Stomach (tissue), 8 donors: ENCODE measurements at regions not wholly inside any gene's neighbourhood (a gene's known extent, or its start where the extent isn't known, plus 50 kb on each side); places are given as distances from the start of the nearest gene placed in this dataset.
A peak's percentile ranks its signal among the peaks of the same experiment; 100 is the strongest.

Experiments used
- DNase-seq, 2 donors: peaks; one replicate each; pipeline versions ENCODE4 v3.0.0 to v3.0.0-alpha.2; 2013 to 2019
- H3K27ac ChIP-seq, 5 donors: fragments of 200-600 bp in 4 of 5; sonication (generic) in 4 of 5; one replicate each; pipeline ENCODE4 v1.5.1; 2013 to 2019; ENCODE audit warnings: mild to moderate bottlenecking in 1 of 5, moderate library complexity in 1 of 5
- H3K27me3 ChIP-seq, 3 donors: fragments of 200-600 bp; sonication (generic); one replicate each; pipeline ENCODE4 v1.5.1; 2017 to 2019; ENCODE audit warnings: mixed run types in 1 of 3
- H3K36me3 ChIP-seq, 4 donors: fragments of 200-600 bp; sonication (generic); 1 replicate in 3 of 4; 2 replicates in 1 of 4; pipeline ENCODE4 v1.5.1; 2016 to 2019
- H3K4me1 ChIP-seq, 4 donors: fragments of 200-600 bp; sonication (generic); one replicate each; pipeline ENCODE4 v1.5.1; 2016 to 2019
- H3K4me3 ChIP-seq, 4 donors: fragments of 200-600 bp; sonication (generic) in 3 of 4; one replicate each; pipeline ENCODE4 v1.5.1; 2016 to 2019; ENCODE audit warnings: mild to moderate bottlenecking in 1 of 4
- H3K9me3 ChIP-seq, 4 donors: fragments of 200-600 bp; sonication (generic); one replicate each; pipeline ENCODE4 v1.5.1; 2016 to 2019
- CTCF ChIP-seq, 7 experiments: fragments of 450-650 bp in 4 of 7; fragments of 200-600 bp in 3 of 7; sonication (generic) in 3 of 7; IDR thresholded peaks; one replicate each; pipeline ENCODE4 v1.5.1; 2016 to 2019; ENCODE audit warnings: antibody characterized with exemption in 7 of 7, control low read depth in 2 of 7, mild to moderate bottlenecking in 1 of 7
- EP300 ChIP-seq: sonication (generic); formaldehyde crosslinking; IDR thresholded peaks from one replicate; pipeline ENCODE4 v1.6.1; 2017; ENCODE audit warnings: antibody characterized with exemption
- POLR2A ChIP-seq, 4 donors: fragments of 450-650 bp; IDR thresholded peaks; one replicate each; pipeline ENCODE4 v1.6.1; 2016; ENCODE audit warnings: antibody characterized with exemption in 4 of 4, control low read depth in 2 of 4, mild to moderate bottlenecking in 1 of 4, moderate library complexity in 1 of 4
- POLR2AphosphoS5 ChIP-seq, 3 donors: sonication (generic); formaldehyde crosslinking; IDR thresholded peaks; one replicate each; pipeline ENCODE4 v1.6.1; 2016; ENCODE audit warnings: antibody characterized with exemption in 3 of 3
- WGBS, 5 donors: extraction: QIAGEN DNeasy Blood & Tissue Kit in 3 of 5; methylation state at CpG; one replicate each; pipeline versions ENCODE4 v1.1.5 to v1.1.7; 2013 to 2018; 5-methylcytosine and 5-hydroxymethylcytosine counted together
- intact Hi-C: fragments of 100-400 bp; cut with DNase I; formaldehyde crosslinking; loops from one replicate; pipeline ENCODE4 v1.15.1; 2023; ENCODE audit warnings: low total_unique reads
- donor health status: healthy with polysubstance abuse.
- donor health status: Bipolar disorder and iron deficiency.
- donor health status: healthy.

- TF ChIP-seq EP300: no peak
- TF ChIP-seq POLR2A (IDR thresholded peaks at IDR 0.05): no peak
- no peak for TF ChIP-seq POLR2AphosphoS5 (IDR thresholded peaks at IDR 0.05)
- TF ChIP-seq CTCF (IDR thresholded peaks at IDR 0.05): no peak
- Histone ChIP-seq H3K27me3 (no peaks in the 10 kb centered on the region), H3K36me3 (no peaks in the 10 kb centered on the region), H3K9me3 (no peaks in the 10 kb centered on the region), H3K4me1 (no peaks in the 10 kb centered on the region), H3K27ac (no peak overlapping the region), H3K4me3 (no peak overlapping the region)
- intact Hi-C loops: no loop called here
- no peak for DNase-seq
- WGBS, 5 donors: 24 to 91% (median 78%) methylated on average over 1 of the region's 1 CpG
Observed at GRCh38 chr12:84075991-84076390, 836.6 kb downstream of the SLC6A15 start.

DNA sequence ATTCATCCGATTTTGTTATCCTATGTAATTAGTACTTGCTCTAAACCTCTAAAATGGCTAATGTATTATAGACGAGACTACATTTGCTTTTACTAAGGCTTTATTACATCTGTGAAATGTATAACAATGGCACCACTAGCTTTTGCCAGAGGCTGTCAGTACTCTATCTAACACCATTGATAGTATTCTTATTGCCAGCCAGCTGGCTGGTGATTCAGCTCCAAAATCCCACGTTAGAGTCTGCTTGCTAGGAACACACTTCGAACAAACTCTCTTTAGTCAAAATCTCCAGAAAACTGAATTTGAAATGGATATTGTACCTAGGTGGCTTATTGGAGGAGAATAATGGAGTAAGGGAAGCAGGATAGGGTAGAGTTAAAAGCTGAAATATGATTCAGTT lies 839.2 kb downstream of the SLC6A15 start:
- 66 to 78% (median 73%) methylated on average over 4 of the region's 4 CpGs for WGBS, 5 donors
- no peak for DNase-seq
- Histone ChIP-seq H3K4me1 (no peaks in the 10 kb centered on the region), H3K9me3 (no peaks in the 10 kb centered on the region), H3K4me3 (no peak overlapping the region), H3K36me3 (no peaks in the 10 kb centered on the region), H3K27ac (no peak overlapping the region), H3K27me3 (no peaks in the 10 kb centered on the region)
- intact Hi-C loops: no loop called here
- no peak for TF ChIP-seq EP300
- no peak for TF ChIP-seq POLR2AphosphoS5 (IDR thresholded peaks at IDR 0.05)
- no peak for TF ChIP-seq POLR2A (IDR thresholded peaks at IDR 0.05)
- no peak for TF ChIP-seq CTCF (IDR thresholded peaks at IDR 0.05)

DNA sequence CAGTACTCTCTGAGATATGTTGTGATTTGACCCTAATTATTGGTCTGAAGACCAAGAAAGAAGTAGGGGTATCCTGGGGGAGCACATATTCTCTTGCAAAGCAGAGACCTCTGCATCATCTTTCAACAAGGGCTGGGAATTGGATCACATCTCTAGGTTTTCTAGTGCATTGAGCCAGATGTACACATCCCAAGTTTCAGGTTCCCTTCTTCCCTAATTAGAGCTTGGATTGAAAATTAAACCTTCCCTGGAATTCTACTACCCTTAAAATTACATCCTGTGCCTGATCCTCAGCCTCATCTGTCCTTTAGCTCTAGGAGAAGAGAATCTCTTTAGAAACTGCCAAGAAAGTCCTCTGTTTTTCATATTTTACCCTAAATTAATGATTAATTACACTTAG lies 839.6 kb downstream of the SLC6A15 start:
- Histone ChIP-seq H3K4me3 (no peak overlapping the region), H3K27ac (no peak overlapping the region), H3K27me3 (no peaks in the 10 kb centered on the region), H3K4me1 (no peaks in the 10 kb centered on the region), H3K9me3 (no peaks in the 10 kb centered on the region), H3K36me3 (no peaks in the 10 kb centered on the region)
- no peak for TF ChIP-seq POLR2AphosphoS5 (IDR thresholded peaks at IDR 0.05)
- TF ChIP-seq POLR2A (IDR thresholded peaks at IDR 0.05): no peak
- no peak for TF ChIP-seq EP300
- TF ChIP-seq CTCF (IDR thresholded peaks at IDR 0.05): no peak
- intact Hi-C loops: no loop called here
- DNase-seq: no peak

- Histone ChIP-seq H3K4me1 (no peaks in the 10 kb centered on the region), H3K4me3 (no peak overlapping the region), H3K27me3 (no peaks in the 10 kb centered on the region), H3K9me3 (no peaks in the 10 kb centered on the region), H3K36me3 (no peaks in the 10 kb centered on the region), H3K27ac (peak overlapping the region in 1 of 5 donors; percentile 13)
- TF ChIP-seq CTCF (IDR thresholded peaks at IDR 0.05): no peak
- no peak for TF ChIP-seq POLR2A (IDR thresholded peaks at IDR 0.05)
- TF ChIP-seq POLR2AphosphoS5 (IDR thresholded peaks at IDR 0.05): peak in 1 of 3 donors; percentile 12
- intact Hi-C loops: no loop called here
- DNase-seq: peak in 1 of 2 donors; percentile 38
- 63 to 77% (median 75%) methylated on average over 4 of the region's 4 CpGs for WGBS, 5 donors
Observed at GRCh38 chr12:84070292-84070691, 842.3 kb downstream of the SLC6A15 start.
